ENCODE measurements at regions not wholly inside any gene's neighbourhood (a gene's known extent, or its start where the extent isn't known, plus 50 kb on each side); places are given as distances from the start of the nearest gene placed in this dataset.

DNA sequence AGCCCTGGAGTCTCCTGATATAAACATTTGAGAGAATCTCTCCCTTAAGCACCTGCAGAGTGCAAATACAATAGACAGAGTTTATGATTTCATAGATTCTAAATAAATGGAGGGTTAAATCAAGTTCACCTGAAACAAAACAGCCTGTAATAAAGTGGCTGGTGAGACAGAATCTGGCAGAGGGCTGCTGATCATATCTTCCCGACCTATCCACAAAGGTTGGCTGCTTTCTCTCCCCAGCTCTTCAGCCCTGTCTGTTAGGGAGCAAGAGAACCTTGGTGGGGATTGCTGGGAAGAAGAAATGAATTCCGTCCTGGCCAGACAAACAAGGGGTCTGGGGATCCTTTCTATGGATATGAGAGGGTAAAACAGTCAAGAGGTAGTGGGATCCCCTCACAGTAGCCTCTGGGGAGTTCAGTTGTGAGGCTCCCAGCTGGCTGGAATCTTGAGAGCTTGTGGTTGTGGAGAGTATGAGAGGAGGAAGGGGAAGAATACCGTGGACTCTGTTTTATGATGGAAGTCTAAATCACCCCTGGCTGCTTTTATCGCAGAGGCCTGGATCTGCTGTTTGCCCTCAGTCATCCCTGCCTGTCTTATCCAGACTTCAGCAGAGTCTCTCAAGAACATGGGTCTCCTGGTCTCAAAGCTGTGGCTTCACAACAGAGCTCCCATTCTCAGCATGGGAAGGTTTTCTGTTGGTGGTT lies 451.3 kb downstream of the NTRK3 start:
- no peak for DNase-seq

DNA sequence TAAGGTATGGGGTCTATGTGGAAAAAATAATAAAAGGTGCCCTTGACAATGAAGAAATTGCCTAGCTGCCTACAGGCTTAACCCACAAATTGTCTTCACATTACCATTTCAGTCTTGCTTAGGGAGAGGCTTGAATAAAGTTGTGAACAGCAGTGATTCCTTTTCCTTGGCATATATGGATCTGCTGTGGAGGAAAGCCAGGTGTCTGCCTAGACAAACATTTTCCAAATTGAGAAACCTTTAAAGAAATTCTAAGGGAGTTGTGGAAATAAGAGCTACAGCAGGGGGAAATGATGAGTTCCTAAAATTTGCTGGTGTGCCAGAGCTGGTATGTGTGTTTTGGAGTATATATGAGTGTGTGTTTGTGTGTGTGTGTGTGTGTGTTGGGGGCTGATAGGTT lies 452.1 kb downstream of the NTRK3 start:
- no peak for DNase-seq

DNA sequence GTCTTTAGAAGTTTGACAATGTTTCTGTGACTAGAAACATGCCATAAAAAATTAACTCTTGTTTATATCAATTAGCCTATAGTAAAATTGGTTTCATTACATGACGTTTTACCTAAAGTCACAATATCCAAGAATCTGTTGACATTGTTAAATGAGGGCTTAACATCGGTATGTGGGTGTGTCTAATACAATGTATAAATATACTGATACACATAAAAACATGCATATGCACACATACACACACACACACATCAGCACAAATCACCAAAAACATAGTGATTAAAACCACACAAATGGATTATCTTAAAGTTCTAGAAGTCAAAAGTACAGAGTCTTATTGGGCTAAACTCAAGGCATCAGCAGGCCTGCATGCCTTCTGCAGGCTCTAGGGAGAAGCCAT lies 456.7 kb downstream of the NTRK3 start:
- DNase-seq = no peak

DNA sequence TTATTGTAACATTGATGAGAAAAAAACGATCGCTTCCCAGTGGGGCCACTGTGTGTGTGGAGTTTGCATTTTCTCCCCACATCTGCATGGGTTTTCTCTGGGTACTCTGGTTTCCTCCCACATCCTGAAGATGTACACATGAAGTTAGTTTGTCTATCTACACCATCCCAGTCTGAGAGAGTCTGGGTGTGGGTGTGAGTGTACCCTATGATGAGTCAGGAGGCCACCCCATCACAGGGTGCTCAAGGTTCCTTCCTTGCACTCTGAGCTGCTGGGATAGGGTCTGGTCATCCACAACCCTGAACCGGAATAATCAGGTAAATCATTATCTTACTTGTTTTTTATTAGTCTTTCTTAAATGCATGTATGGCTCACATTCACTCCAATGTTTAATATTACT lies 457.1 kb downstream of the NTRK3 start:
- DNase-seq = no peak

DNA sequence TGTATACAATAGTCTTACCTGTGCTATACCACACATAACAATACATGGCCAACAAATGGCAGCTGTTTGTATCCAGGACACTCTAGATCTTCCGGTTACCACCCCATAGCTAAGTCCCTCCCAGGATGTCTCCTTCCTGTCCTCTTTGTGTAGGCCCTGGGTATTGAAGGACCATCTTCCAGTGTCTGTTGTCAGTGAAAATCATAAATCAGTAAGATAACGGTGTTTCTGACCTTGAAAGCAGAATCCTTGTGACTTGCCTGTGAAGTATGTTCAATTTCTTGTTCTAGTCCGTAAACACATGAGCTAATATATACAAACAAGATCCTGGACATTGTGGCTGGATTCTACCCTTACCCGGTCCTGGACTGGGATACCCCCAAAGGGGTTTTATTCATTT lies 462.8 kb downstream of the NTRK3 start:
- DNase-seq = no peak

DNA sequence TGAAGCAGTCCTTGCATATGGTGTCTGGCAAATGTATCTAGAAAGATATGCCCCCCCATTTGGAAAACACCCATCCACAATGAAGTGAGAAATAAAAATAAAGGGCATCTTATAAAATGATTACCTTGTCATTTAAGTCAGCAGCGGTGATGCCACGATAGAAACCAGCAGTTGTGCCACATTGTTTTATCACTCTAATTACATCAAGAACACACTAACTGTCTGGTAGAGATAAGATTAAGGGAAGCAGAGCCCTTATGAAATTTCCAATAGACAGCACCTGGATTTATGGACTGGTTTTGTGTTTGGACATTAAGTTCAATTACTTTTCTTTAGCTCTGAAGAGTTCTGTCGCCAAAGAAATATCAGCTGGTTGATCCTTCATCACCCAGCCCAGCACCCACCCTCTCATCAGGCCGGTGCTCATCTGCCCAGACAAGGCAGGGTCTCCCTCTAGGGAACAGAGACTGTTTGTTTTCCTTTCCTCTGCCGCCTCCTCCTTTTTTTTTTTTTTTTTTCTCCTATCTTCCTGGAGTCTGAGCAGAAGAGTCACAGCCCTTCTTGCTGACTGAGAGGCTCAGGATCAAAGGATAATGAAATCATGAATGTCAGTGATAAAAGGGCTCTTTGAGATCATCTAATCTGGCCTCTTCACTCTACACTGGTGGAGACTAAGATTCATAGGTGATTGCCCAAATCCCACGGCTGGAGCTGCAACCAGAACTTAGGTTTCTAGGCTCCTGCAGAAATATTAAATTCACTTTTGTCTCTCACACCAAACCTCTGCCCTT lies 464.1 kb downstream of the NTRK3 start:
- DNase-seq = no peak

DNA sequence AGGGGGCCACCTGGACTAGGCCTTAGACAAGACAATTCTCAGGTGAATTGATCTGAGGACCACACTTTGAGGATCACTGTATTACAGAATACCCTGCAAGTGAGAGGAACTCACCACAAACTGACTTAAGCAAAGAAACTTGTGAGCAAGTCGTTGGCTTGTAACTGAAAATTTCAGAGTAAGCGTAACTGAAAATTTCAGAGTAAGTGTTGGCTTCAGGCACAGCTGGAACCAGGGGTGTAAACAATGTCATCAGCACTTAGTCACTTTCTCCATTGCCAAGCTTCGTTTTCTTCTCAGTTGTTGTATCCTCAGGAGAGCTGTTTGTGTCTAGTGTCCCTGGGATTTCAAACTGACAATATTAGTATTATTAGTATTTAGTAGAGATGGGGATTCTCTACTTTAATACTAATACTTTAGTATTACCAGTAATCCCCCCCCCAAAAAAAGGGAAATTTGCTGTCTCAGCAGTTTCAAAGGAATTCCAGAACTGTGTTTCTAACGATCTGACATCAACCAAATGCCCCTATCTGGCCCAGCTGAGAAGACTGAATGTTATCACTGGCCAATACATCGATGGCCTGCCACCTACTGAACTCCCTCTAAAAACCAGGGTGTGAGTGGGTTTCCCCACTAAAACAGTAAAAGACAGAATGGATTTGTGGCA lies 474.4 kb downstream of the NTRK3 start:
- no peak for DNase-seq

DNA sequence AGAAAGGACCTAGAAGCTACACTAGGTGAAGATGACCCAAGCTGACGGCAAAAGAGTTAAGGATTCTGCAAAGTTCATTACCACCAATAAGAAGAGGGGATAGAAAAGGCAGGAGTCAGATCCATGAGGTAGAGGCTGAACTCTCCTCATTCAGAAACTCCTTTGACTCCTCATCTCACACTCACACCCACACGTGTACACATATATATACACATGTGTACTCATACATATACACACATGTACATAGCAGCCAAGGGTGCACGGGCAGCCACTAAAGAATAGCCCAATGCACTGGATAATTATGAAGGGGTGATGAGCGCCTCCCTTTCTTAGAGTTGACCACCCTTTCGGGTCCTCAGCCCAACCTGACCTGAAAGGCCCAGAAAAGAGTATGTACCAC lies 476.8 kb downstream of the NTRK3 start:
- no peak for DNase-seq

DNA sequence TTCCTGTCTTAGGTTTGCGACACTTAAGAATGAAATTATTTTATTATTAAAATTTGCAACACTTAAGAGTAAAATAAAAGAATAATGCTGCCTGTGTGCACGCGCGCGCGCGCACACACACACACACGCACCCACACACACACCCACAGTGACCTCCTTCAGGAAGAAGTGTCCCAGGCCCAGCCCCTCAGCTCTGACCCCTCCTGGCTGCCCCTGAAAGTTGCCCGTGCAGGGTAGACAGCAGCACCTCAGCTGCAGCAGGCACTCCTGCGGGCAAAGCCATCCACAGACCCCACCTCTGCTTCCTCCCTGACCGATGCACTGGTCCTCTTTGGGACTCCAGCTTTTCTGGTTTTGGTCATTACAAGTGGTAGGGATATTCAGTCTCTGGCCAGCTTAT lies 478.2 kb downstream of the NTRK3 start:
- DNase-seq = no peak

DNA sequence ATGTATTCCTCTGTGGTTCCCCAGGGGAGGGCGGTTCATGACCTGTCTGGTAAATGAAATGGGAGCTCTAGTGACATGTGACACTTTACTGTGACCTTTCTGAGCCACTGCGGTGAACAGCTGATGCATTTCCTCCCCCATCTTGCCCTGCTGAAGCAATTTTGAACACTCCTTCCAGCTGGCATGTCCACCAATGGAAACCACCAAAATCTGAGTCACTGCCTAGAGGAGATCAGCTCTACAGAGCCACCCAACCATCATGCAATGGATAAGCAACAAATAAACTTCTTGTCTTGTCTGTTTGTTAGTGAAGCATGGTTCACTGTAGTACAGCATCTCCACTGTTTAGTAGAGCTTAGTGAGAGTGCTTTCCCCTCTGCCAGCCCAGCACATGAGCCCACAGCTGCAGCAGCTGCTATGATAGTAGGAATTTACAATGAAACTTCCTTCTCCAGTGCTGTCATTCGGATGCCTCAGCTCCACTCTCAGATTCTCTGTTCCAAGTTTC lies 479.4 kb downstream of the NTRK3 start:
- DNase-seq = no peak

DNA sequence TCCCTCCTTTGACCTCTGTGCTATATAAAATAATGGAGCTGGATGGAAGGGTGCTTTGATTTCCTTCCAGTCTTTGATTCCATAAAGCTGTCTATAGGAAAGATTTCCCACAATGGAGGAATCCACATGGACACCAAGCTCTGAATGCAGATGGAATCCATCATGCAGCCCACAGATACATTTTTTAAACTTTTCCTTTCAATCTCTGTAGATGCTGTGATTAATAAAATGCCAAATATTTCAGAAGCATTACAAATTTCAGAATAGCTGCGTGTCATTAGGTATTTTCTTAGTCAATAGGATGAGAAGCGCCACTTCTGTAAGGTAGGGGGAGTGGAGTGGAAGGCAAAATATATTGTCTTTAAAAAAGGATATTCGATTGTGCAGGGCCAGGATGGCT lies 489.0 kb downstream of the NTRK3 start:
- no peak for DNase-seq

DNA sequence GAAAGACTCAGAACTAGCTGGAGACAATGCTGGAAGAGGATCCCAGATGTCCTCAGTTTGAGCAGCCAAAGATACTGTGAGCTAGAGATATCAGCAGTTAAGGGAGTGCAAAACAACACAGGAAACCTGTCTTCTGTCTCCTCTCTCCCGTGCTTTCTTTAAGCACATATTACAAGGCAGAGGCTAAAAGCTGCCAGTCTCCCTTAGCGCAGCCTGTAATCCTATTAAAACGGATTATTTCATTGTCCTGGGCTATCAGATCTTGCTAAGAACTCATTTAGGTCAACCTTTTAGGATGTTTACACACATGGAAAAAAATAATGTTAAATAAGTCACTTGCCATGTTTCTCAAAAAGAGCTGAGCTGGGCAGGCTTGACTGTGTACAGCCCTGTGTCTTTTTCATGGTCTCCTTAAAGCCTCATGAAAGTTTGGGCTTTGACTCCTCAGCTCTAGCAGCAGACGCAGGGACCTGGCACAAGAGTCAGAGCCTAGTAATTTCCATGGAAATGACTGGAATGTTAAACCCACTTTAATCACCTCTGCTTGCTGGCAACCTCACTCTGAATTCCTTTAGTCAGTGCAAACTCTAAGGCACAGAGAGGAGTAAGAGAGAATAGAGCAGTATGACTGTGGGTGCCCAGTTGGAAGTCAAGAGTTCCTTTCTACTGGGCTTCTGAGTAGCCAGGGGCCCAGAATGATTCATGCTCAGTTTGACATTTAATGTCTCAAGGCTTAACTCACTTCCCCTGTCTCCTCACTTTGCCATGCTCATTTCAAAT lies 491.9 kb downstream of the NTRK3 start:
- no peak for DNase-seq

DNA sequence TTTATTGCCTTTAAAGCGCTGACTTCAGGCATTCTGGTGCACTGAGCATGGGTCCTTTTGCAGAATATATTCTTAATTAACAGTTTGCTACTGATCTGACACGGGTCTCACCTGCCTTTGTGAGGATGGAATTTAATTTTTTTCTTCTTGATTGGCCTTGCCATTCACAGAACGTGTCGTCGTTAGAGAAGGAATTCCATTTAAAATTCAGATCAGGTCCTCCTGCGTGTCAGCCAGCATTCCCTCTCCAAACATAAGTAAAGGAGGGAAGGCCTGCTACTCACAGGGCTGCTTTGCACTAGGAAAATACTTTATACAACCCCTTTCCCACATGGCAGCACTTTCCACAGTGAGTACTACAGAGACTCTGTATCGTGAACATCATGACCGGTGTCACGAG lies 492.7 kb downstream of the NTRK3 start:
- DNase-seq = no peak

DNA sequence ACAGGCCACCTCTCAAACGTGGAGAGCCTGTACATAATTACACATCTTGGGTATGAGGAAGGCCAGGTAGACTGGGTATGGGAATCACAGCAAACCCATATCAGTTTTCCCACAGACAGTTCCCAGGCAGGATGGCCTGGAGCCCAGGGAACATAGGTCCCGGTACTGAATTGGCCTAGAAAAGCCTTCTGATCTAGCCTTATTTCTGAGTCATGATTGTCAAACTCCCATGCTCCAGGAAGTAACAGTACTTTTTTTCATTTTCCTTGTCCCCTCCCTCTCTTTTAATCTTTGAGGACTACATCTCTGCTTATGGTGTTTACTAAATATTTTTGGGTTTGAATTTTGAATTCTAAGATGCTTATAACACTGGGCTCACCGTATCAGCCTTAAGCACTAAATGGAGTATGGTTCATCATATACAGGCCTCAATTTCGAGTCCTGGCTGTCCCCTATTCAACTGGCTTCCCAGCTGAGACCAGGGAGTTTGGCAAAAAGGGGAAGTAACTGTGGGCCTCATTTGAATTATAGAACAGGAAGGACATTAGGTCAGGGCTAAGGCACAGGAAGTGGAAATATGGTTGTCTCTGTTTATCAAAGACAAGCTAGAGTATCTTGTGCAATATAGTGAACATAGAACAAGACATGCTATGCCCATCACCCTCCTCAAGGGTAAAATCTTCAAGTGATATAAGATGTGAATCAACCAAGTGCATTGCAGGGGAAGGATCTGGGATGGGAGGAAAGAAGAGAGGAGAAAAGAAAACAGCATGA lies 494.6 kb downstream of the NTRK3 start:
- DNase-seq = no peak

DNA sequence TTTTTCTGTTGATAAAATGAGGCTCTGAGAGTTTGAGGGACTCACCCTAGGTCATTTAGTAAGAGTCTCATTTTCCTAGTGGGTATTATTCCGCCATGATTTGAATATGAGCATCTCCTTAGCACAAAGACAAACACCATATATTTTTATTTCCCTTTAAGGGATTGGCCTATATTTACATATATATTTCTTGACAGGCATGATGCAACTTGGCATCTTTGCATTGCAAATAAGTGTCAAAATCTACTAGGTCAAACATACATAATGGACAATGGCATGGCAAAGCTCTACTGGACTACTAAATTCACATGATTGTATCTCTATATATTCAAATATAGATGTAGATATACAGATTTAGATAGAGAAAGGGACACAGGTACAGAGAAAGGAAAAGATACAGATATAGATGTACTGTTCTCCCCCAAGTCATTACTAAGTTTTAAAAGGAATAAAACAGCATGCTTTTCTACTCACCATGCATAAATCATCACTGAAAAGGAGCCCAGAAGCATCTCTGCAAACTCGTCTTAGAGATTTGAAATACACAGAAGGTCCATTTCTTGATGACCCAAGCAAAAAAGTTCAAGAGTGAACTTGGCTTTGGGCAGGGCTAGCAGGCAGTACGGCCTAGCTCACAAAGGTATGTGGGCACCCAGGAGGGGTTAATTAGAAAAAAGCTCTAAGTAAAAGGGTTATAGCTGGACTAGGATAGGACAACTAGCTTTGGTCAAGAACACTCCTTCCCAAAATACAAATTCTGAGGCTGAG lies 495.8 kb downstream of the NTRK3 start:
- no peak for DNase-seq

DNA sequence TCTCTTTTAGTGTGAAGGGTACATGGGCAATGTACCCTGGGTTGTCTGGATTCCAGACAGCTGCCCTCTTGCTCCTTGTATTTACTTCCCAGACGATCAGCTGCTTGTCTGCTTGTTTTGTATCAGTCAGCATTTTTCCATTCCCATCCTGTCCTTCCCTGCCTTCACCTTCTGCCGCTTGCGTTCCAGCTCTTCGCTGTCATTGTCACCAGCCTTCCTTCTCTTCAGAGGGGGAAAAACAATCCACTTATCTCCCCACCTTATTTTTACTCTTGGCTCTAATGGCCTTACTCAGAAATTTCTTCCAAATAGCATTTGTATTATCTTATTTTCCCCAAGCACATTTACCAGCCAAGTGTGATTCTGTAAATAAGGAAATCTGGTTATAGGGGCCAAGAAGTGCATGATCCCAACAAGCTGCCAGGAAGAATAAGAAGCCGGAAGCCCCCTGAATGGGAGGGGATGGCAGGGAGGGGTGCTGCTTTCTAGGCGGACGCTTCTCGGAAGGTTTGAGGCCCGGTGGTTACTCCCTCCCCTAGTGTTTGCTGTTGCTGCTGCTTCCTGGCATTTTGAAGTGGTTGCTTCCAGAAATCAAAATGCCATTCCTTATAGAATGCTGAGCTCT lies 497.6 kb downstream of the NTRK3 start:
- DNase-seq = no peak

DNA sequence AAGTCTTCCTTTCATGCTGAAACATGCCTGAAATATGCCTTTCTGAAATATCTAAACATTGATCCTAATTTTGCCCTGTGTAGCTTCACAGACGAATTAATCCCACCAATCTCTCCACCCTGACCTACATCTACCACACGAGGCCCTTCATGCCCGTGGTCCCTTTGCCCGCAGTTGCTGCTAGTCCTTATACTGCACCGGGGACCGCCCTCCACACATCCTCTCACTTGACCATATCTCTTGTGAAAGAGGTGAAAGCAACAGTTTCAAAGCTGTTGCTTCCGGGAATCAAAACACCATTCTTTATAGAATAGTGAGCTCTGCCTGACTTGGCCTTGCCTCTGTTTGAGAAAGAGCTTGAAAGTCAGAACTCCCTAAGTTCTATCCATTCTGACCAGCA lies 499.5 kb downstream of the NTRK3 start:
- DNase-seq = no peak

DNA sequence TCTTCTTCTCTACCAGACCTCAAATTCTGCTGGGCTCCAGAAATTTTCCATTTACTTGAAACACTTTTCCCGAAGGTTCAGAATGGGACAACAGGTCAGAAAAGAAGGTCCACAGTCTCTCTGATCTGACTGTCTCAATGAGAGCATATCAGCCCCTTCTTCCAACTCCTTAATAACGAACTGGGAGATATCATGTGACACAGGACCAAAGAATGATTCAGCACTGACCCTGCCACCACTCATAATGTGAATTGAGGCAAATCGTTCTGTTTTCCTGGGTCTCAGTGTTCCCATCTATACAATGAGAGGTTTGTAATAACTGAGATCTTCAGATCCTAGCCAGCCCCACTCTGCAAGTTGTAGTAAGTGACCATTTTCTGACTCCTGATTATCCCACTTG lies 500.5 kb downstream of the NTRK3 start:
- DNase-seq = no peak

DNA sequence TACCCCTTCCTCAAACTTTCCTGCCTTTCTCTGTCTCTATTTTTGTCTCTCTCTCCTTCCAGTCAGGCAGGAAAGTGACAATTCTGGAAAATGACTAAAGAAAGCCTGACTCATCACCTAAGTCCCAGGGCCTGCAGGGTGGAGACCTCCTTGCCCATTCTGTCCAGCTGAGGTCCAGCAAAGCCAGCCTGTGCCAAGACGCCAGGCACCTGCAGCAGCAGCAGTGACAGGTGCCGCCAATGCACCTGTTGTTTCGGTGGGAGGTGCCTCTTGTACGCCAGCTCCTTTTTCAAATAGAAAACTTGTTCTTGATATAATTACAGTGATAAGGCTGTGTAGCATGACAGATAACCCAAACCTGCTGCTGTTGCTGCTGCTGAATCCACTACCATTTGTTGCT lies 501.3 kb downstream of the NTRK3 start:
- DNase-seq = no peak

DNA sequence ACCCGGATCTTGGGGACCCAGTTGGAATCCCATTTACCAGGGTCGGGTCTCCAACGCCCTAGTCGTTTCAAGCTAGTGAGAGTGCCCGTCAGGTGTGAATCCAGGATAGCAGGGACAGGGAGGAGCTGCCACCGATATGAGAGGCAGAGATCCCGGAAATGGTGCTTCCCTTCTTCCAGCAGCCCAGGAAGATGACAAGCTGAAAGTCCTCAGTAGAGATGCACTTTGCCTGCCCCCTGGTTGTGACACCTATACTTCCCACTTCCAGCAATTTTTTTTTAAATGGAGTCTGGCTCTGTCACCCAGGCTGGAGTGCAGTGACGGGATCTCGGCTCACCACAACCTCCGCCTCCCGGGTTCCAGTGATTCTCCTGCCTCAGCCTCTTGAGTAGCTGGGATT lies 503.0 kb downstream of the NTRK3 start:
- no peak for DNase-seq

Data from stimulated activated CD4-positive, alpha-beta T cell treated with anti-CD3 and anti-CD28 coated beads, Interleukin-12 subunit alpha, Interleukin-12 subunit beta, amount 100 ng/mL, for 4 hours (primary cell).